ENCODE measurements at regions not wholly inside any gene's neighbourhood (a gene's known extent, or its start where the extent isn't known, plus 50 kb on each side); places are given as distances from the start of the nearest gene placed in this dataset.

DNA sequence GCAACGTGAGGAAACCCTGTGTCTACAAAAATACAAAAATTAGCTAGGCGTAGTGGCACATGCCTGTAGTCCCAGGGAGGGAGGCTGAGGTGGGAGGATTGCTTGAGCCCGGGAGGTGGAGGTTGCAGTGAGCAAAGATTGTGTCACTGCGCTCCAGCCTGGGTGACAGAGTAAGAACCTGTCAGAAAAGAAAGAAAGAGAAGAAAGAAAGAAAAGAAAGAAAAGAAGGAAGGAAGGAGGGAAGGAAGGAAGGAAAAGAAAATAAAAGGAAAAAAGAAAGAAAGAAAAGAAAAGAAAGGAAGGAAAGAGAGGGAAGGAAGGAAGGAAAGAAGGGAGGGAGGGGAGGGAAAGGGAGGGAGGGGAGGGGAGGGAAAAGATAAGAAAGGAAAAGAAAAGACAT lies 89.9 kb upstream of the HPCAL1 start:
- TF ChIP-seq, protein P1, sequence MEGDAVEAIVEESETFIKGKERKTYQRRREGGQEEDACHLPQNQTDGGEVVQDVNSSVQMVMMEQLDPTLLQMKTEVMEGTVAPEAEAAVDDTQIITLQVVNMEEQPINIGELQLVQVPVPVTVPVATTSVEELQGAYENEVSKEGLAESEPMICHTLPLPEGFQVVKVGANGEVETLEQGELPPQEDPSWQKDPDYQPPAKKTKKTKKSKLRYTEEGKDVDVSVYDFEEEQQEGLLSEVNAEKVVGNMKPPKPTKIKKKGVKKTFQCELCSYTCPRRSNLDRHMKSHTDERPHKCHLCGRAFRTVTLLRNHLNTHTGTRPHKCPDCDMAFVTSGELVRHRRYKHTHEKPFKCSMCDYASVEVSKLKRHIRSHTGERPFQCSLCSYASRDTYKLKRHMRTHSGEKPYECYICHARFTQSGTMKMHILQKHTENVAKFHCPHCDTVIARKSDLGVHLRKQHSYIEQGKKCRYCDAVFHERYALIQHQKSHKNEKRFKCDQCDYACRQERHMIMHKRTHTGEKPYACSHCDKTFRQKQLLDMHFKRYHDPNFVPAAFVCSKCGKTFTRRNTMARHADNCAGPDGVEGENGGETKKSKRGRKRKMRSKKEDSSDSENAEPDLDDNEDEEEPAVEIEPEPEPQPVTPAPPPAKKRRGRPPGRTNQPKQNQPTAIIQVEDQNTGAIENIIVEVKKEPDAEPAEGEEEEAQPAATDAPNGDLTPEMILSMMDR (IDR thresholded peaks at IDR 0.05), result no peak
- TF ChIP-seq POLR2A (IDR thresholded peaks at IDR 0.05), result no peak

Measured in adrenal gland (tissue), 5 donors.